GM19239 (cell line): ENCODE measurements at regions not wholly inside any gene's neighbourhood (a gene's known extent, or its start where the extent isn't known, plus 50 kb on each side); places are given as distances from the start of the nearest gene placed in this dataset.

Source experiments
- DNase-seq: peaks from one replicate; pipeline ENCODE4 v3.0.0; 2011; ENCODE audit warnings: low spot score; ENCODE audit not compliant: insufficient read length
- FAIRE-seq: peaks from 2 replicates; lab custom pipeline; 2011; peaks lifted over from hg19 to GRCh38; lab: Jason Lieb, UNC

DNA sequence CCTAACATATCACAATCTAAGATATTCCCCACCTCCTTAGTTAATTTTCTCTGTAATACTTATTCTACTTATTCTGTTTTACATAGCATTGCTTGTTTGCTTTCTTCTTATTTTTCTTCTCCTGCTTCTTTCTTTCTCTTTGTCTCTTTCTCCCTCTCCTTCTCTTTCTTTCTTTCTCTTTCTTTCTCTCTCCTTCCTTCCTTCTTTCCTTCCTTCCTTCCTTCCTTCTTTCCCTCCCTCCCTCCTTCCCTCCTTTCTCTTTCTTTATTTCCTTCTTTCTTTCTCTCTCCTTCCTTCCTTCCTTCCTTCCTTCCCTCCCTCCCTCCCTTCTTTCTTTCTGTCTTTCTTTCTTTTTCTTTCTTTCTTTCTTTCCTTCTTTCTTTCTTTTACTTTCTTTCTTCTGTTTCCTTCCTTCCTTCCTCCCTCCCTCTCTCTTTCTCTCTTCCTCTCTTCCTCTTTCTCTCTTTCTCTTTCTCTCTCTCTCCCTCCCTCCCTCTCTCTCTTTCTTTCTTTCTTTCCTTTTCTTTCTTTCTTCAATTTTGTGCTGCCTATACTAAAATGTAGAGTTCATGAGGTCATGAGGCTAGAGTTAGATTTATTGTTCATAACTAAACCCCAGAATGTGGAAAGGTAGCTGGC, 445.4 kb downstream of the GATA3 start:
- no peak for DNase-seq
- no peak for FAIRE-seq

DNA sequence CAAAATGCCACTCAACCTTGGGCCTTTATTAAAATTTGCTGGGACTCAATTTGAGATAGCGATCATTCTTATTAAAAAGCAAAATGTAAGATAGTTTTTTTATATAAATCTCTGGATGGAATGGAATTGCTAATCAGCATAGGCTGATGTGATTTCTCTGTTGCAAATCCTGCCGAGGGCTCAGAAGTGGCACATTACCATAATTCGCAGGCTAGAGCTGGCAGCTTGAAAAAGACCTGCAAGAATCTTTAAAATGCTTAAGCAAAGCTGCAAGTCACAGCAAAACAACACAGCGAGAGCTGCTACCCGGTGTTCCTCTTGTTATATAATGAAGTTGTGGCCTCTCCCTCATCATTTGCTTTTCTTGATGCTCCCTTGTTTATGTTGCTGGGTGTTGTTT, 448.1 kb downstream of the GATA3 start:
- FAIRE-seq (no peak), DNase-seq (no peak)

DNA sequence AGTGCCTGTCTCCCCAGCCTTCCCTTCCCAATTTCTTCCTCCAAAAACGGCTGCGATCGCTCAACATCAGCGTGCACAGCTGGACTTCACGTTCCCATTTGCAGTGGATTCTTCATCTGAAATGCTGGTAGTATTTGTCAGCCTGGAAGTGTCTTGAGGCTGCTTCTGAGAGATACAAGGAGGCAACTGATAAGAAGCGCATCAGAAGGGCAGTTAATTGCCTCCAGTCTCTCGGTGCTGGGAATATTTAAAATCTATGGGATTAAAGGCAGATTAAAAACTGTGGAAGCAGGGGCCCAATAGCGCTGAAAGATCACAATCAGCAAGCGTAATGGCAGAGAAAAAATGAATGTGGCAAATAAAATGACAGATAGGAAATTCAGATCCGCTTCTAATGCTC, 450.0 kb downstream of the GATA3 start:
- no peak for FAIRE-seq
- DNase-seq = no peak

DNA sequence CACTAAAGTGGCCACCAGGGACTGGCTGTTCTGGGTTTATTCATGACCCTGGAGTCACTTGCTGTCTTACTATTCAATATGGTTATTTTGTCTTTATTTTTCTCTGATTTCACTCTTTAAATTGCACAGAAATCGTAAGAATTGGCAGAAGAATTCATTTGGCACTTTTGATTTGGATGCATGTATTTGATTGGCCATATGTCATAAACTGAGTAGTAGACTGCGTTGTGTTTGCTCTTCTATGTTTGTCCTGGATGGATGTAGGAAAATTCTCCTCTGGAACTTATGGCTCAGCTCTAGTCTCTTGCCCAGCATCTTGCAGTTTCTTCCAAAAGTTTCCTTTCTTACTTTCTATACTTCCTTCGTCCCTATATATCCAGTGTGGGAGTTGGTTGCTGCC, 452.7 kb downstream of the GATA3 start:
- DNase-seq (no peak), FAIRE-seq (no peak)

DNA sequence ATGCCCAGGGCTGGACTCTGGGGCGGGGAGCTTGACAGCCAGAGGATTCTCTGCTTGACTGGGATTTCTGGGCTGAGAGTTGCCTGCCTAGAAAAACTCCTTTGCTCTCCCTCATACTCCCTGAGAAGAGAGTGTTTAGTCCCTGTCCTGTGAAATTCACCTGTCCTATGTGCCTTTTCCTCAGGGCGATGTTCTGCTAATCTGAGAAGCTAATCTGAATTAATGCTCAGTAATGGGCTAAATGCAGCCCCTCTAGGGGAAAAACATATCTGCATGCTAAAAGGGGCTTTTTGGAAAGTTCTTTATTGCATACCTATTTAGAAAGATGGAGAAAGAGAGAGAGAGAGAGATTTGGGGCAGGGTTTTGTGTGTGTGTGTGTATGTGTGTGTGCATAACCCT, 454.4 kb downstream of the GATA3 start:
- DNase-seq (no peak), FAIRE-seq (no peak)

DNA sequence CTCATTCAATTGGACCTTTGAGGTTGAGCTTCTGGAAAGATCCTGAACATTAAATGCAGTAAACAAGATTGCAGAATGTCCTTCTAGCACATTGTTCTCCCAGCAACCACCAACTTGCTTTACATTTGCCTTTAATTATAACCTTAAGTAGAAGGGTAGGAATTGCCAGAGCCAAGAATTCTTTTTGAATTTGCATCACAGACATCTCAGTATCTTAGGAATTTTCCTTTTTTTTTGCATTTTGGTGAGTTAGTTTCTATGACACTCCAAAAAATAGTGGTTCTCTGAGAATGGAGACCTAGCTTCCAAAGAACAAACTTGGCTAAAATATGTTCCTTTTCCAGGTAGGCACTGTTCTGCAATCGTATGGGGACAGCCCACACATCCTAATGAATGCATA, 456.0 kb downstream of the GATA3 start:
- DNase-seq (no peak), FAIRE-seq (no peak)

DNA sequence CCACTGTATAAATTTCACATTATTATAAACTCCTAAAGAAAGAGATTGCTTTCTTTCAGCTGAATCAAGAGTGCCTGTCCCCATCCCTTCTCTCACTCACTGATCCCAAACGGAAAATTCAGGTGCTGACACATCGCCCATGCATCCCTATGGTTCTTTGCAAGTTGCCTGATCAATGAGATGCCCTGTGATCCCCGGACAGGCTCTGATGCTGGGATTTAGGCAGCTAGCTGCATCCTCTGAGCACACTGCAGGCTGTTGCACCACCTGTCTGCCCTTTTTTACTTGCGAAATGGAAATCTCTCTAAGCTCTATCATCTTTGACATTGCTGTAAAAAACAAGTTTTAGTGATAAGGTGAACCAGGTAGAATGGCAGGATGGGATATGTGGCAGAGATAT, 456.5 kb downstream of the GATA3 start:
- FAIRE-seq = no peak
- no peak for DNase-seq

DNA sequence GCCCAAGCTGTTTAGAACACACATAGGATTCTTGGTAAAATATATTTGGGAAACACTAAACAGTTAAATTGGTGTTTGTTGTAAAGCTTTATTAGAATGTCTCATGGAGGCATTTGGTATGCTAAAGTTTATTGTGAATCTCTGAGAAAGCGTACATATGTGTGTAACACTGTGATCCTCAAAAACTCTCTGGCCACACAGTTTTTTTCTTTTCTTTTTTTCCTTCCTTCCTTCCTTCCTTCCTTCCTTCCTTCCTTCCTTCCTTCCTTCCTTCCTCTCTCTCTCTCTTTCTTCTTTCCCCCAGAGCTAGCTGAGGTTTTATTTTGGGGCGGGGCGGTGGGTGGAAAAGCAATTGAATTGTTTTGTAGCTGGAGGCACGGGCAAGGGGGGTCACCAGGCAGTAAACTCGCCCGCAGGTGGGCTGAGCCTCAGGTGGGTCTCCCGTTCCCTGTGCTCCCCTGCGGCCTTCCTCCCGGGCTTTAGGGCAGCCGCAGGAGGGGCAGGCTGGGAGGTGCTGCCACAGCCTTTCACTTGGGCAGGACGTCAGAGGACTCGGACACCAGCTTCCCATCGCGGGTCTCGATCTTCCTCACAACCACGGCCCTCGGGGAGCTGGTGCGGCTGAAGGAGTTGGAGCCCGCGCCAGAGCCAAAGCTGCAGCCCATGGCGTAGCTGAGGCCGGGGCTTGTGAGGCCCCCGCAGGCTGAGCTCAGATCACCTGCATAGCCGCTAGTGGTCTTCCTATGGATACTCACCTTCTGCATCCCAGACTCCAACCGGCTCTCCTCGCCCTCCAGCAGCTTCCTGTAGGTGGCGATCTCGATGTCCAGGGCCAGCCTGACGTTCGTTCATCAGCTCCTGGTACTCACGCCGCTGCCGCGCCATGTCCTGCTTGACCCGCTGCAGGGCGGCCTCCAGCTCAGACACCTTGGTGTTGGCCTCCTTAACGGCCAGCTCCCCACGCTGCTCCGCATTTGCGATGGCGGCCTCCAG, 459.0 kb downstream of the GATA3 start:
- no peak for FAIRE-seq

DNA sequence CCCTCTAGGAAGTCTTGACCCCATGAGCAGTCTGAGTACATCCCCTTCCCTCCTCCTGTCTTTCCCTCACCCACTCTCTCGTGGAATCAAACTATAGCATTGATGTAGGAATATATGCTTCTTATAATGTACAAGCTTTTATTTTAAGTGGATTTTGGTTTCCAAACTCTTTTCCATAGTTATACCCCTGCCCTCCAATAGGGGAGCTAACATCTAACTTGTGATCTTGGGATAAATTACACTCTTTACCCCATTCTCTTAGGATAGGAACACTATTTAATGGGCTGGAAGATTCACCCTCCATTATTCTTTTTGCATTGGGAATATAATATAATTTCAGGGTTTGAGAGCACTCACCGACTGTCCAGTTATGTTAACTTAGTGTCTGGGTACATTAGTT, 465.9 kb downstream of the GATA3 start:
- DNase-seq (no peak), FAIRE-seq (no peak)

More for the DNA sequence above, 459.0 kb downstream of the GATA3 start:
- DNase-seq = no peak

DNA sequence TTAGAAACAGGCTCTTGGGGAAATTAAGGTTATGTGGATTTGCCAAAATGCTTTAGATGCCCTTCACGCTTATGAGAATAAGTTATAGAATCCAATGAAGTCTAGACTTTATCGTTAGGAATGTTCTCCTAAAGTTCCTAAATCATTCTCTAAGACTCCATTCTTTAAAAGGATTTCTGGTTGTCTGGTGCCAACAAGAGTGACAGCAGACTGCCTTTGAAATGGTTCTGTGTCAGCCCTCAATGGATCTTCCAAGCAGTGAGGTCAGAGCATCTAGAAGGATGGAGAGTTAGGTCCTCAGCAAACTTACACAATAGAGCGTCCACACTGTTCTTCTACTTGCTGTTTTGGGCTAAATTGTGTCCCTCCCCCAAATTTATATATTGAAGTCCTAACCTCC, 473.3 kb downstream of the GATA3 start:
- FAIRE-seq = no peak
- DNase-seq = no peak

DNA sequence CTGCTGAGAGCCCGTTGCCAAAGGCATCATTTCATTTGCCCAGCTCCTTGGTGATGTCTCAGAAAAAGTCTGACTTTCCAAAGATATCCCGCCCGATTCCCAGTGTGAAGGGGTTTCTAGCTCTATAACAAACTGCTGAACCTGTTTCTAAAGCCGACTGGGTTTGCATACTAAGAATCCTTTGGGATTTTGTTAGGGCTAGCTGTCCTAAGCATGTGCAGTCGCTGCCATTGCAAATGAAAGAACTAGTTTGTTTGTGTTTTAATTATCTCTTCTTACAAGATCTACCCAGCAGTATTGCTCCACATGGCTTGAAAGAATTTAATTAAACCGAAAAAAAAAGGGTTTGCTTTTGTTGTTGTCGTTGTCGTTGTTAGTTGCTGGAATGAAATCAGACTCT, 476.6 kb downstream of the GATA3 start:
- DNase-seq = no peak
- FAIRE-seq = no peak

DNA sequence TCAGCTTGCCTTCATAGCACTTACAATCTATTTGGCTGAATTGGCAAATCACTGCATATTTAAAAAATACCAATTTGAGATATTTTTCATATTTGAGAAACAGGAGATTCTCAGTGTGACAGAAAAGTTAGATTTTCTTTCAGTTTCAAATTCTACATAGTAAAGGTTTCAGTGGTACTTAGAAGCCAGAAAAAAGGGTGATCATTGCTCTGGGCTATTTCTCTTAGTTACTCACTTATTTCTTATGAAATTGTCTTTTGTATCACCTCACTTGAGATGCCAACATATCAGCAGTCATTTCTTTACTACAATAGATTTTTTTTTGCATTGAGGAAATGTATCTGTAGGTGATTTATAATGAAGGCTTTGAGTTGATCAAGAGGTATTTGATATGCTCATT, 478.2 kb downstream of the GATA3 start:
- FAIRE-seq = no peak
- no peak for DNase-seq

DNA sequence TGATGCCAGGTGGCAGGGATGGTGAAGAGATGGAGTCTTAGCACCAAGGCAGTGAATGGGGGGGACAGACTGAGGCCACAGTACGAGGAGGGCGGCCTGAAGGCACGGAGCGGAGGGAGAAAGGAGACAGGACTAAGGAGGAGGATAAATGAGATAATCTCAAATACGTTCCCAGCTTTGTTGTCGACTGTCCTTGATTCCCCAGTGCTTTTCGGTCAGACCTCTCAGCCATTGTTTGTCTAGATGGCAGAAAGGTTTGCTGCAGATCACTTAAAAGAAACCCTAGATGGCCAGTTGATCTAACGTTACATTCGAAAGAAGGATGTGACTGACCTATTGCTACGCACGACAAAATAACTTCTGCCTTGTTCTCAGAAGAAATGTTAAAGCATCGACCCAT, 479.0 kb downstream of the GATA3 start:
- DNase-seq (no peak), FAIRE-seq (no peak)

DNA sequence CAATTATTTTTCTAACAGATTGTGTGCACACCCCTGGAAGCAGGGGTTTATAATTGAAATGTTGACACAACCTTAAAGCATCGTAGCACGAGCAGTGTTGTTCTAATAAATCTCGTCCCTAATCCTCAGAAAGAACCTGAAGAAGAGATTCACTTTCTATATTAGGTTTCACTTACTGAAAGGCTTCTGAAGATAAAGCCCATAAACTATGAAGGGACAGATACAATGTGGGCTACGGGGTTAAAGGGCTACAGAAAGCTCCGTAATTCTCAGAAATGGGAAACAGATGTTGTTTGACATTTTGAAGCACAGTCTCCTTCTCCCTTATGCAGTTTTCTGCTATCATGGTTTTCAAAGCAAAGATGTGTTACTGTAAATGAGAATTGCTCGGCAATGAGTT, 479.6 kb downstream of the GATA3 start:
- no peak for DNase-seq
- no peak for FAIRE-seq

DNA sequence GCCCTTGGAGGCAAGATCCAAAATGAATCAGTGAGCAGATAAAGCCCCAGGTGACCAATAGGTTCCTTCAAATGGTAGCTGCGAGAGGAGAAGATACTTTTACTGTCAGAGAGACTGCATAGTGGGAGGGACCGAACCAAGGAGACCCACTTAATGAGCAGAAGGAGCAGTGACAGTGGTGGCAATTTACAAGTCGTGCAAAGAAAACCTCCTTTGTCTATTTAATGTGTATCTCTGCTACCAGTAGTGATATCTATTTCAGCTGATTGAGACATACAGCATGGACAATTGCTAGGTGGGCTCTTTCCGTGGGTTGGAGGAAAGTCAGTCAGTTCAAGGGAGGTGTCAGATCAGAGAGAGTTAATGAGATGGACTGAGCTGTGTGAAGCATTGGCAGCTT, 480.4 kb downstream of the GATA3 start:
- DNase-seq (no peak), FAIRE-seq (no peak)

DNA sequence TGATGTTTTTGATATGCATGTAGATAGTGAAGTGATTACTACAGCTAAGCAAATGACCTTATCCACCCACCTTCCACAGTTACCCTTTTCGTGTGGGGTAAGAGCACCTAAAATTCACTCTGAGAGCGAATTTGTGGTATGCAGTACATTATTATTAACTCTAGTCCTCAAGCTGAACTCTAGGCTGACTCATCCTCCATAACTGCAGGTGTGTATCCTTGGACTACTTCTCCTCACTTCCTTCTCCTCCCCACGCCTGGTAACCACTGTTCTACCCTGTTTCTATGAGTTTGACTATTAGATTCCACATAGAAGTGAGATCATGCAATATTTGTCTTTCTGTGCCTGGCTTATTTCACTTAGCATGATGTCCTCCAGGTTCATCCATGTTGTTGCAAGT, 484.6 kb downstream of the GATA3 start:
- FAIRE-seq = no peak
- DNase-seq = no peak

DNA sequence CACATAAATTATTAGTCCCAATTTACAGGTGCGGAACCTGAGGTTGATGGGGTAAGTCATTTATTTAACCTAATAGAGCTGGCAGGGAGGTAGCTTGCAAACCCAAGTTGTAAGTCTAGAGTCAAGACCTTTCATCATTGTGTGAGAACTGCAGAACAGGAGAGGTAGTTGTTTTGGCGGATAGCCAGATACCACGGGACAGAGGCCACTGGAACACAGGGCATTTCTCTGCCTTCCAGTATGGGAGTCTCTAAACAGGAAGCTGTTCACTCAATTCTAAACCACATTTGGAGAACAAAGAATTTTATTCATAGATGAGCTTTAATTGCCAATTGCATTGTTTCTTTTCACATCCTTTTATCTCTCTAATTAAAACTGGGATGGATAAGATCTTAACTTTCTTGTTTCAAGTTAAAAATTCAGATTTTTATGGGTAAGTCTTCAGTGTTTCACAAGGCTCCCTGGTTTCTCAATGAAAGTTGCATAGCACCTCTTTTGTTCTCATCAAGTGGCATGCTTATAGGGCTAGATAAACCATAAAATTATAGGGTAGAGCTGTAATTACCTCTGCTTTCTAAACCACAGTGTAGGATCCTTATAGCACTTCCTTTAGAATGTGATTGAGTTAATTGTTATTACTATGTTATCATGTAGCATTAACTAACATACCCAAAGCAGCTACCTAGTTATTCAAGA, 489.0 kb downstream of the GATA3 start:
- FAIRE-seq = no peak
- no peak for DNase-seq

DNA sequence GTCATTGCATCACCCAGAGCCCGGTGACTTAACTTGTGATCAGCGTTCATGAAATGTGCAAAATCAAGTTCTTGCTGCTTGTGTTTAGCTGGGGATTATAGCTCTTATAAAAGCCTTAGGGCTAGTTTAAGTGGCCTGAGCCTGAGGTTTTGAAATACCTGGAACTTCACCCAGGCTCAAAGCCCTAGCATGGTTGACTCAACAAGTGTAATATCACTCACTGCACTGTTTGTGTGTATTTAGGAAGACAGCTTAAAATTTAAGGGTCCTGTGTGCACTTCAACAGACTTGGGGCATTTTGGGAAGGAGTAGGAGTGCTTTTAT, 489.5 kb downstream of the GATA3 start:
- no peak for DNase-seq
- FAIRE-seq = no peak

DNA sequence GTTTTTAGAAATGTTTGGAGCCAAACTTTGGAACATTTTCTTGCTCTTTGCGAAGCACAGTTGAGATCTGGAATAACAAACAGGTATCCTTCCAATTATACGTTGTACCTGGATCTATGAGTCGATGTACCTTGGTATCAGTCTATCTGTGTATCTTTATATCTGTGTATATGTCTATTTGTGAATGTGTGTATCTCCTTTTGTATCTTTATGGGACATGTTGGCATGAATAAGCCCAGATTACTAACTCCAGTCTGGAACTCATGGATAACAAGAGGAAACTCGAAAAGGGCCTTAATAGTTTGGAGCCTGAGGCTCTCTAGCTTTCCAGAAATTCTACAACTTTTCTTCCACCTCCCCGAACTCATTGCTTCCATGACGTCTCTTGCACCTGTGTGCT, 490.0 kb downstream of the GATA3 start:
- FAIRE-seq (no peak), DNase-seq (no peak)

DNA sequence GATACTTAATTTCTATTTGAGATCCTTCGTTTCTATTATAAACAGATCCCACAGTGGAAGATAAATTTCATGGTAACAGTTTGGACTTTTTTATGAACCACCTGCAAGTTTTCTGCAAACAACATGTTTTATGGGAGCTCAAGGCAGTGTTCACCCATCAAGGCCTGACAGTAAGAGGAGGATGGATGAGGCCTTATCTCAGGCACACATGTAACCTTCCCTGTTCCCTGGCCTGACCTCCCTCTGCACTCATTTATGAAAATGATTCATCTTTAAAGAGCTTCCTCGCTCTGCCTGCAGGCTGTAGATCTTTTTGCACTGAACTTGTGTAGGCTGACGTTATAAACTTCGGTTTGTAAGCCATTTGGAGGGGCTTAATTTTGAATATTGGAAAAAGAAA, 500.1 kb downstream of the GATA3 start:
- DNase-seq (no peak), FAIRE-seq (no peak)

DNA sequence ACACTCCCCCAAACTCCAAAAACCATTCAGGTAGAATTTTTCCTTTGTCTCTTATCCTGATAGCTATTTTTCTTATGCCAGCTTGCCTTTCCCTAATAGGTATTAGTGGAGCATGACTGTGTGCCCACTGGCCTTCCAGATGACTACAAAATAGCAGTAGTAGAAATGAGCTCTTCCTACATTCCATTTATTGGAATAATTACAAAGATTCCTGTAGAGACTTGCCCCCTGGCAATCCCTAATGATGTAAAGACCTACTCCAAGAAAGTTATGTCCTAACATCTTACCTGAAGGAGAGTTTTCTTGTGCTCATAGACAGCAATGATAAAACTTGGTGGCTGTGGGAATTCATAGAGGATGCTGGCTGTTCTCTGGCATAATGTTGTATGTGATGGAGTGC, 501.8 kb downstream of the GATA3 start:
- FAIRE-seq = no peak
- no peak for DNase-seq
